ENCODE measurements at regions not wholly inside any gene's neighbourhood (a gene's known extent, or its start where the extent isn't known, plus 50 kb on each side); places are given as distances from the start of the nearest gene placed in this dataset.

GRCh38 chr2:103353774-103354173 lies 591.9 kb downstream of the TMEM182 start:
- TF ChIP-seq CTCF (IDR thresholded peaks at IDR 0.05) (no peak), POLR2A (IDR thresholded peaks at IDR 0.05) (no peak)
